Panc1 (cell line): ENCODE measurements at regions not wholly inside any gene's neighbourhood (a gene's known extent, or its start where the extent isn't known, plus 50 kb on each side); places are given as distances from the start of the nearest gene placed in this dataset.

Source experiments
- ATAC-seq: fragments of 200-7000 bp; cut with Tn5 transposase; 2 replicates; pipeline ENCODE4 v1.9.1; 2020; ENCODE audit warnings: mild to moderate bottlenecking, moderate library complexity
- BruUV-seq: library from RNA; stranded (reverse); fragments of 400-500 nt; replicated peaks from 2 replicates; lab custom pipeline; 2021; lab: Mats Ljungman, UMichigan
- CTCF ChIA-PET: fragments of 300-600 bp; sonication (Branson Sonifier 250); formaldehyde crosslinking; loops from one replicate; lab custom pipeline; 2022; ENCODE audit warnings: antibody characterized with exemption; lab: Charles Lee
- POLR2A ChIA-PET: fragments of 300-600 bp; sonication (Branson Sonifier 250); formaldehyde crosslinking; loops from one replicate; lab custom pipeline; 2022; ENCODE audit warnings: antibody characterized with exemption; lab: Charles Lee
- DNase-seq: peaks from one replicate; pipeline ENCODE4 v3.0.0-alpha.2; 2010; ENCODE audit warnings: low read depth, low spot score
- H3K27ac ChIP-seq: 2 replicates; pipeline ENCODE4 v1.5.1; 2011; ENCODE audit warnings: mild to moderate bottlenecking, low read length, inconsistent platforms
- H3K27me3 ChIP-seq: fragments of 200-500 bp; sonication (Bioruptor generic); 2 replicates; pipeline ENCODE4 v1.6.0; 2014; ENCODE audit warnings: low read length, inconsistent platforms; ENCODE audit not compliant: control insufficient read depth, insufficient read depth
- H3K36me3 ChIP-seq: fragments of 200-500 bp; sonication (Bioruptor generic); 2 replicates; pipeline ENCODE4 v1.5.1; 2014; ENCODE audit warnings: inconsistent platforms, mild to moderate bottlenecking, low read length, moderate library complexity; ENCODE audit not compliant: control insufficient read depth, insufficient read depth
- H3K4me1 ChIP-seq: 2 replicates; pipeline ENCODE4 v1.5.1; 2011; ENCODE audit warnings: inconsistent platforms, mild to moderate bottlenecking, low read length, moderate library complexity; ENCODE audit not compliant: control insufficient read depth, insufficient read depth
- H3K4me3 ChIP-seq, 2 experiments: 2 replicates each; pipeline ENCODE4 v1.5.1; 2011 to 2012; ENCODE audit warnings: low read depth in 2 of 2, low read length in 2 of 2, mild to moderate bottlenecking in 2 of 2, inconsistent platforms in 1 of 2, moderate library complexity in 1 of 2
- H3K9me3 ChIP-seq: fragments of 200-500 bp; sonication (Bioruptor generic); 2 replicates; pipeline ENCODE4 v1.5.1; 2014; ENCODE audit warnings: low read depth, mild to moderate bottlenecking, inconsistent platforms, low read length, moderate library complexity; ENCODE audit not compliant: control insufficient read depth, insufficient read depth
- POLR2AphosphoS5 ChIP-seq: IDR thresholded peaks from 2 replicates; pipeline ENCODE4 v1.6.1; 2012; ENCODE audit warnings: mild to moderate bottlenecking, low read depth, low read length, moderate library complexity
- SIN3A ChIP-seq: IDR thresholded peaks from 2 replicates; pipeline ENCODE4 v1.6.1; 2012; ENCODE audit warnings: low read depth, mild to moderate bottlenecking, low read length, moderate library complexity, borderline replicate concordance; ENCODE audit not compliant: insufficient read depth
- TCF7L2 ChIP-seq: IDR thresholded peaks from 2 replicates; pipeline ENCODE4 v1.6.1; 2011; ENCODE audit warnings: mild to moderate bottlenecking, low read depth, low read length, inconsistent platforms
- in situ Hi-C: cut with HindIII; loops from 2 replicates; pipeline ENCODE4 v1.10.0; 2016; ENCODE audit warnings: low sequenced_read_pairs, low pct_unique_long_range_greater_than_20kb
- intact Hi-C: fragments of 100-400 bp; cut with micrococcal nuclease; formaldehyde crosslinking; loops from one replicate; pipeline ENCODE4 v1.10.0; 2022; ENCODE audit not compliant: unreplicated experiment
- TF ChIP-seq, protein P1 (sequence below): fragments of 450-650 bp; IDR thresholded peaks from 2 replicates; pipeline ENCODE4 v1.5.1; 2017; ENCODE audit warnings: mild to moderate bottlenecking
- TF ChIP-seq, protein P2 (sequence below), 2 experiments: IDR thresholded peaks; 2 replicates each; pipeline ENCODE4 v1.6.1; 2011 to 2012; ENCODE audit warnings: low read depth in 2 of 2, control low read depth in 1 of 2, low read length in 1 of 2, mild to moderate bottlenecking in 1 of 2, moderate library complexity in 1 of 2; ENCODE audit not compliant: insufficient read depth in 1 of 2

DNA sequence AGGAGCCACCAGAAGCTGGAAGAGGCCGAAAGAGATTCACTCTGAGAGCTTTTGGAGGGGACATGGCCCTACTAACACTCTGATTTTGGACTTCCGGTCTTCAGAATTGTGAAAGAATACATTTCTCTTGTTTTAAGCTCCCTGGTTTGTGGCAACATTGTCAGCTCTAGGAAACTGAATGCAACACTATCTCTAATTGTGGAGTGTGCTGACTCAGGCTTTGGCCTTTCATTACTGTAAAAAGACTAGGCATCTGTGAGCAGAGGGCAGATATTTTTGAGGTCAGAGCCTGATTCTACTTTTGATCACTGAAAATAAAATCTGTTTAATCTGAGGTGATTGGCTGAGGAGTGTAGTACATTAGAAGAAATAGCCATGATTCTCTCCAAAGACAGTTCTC lies 185.4 kb upstream of the FAM98A start:
- H3K4me1 ChIP-seq, result no peaks in the 10 kb centered on the region
- intact Hi-C loops, result no loop called here
- H3K9me3 ChIP-seq, result no peaks in the 10 kb centered on the region
- BruUV-seq, result no TSS peak
- H3K4me3 ChIP-seq, result no peak overlapping the region
- DNase-seq (no peak), ATAC-seq (no peak)
- H3K36me3 ChIP-seq, result no peaks in the 10 kb centered on the region
- ChIA-PET CTCF (no interaction called here), POLR2A (no interaction called here)
- in situ Hi-C loops, result no loop called here
- TF ChIP-seq, protein P1, sequence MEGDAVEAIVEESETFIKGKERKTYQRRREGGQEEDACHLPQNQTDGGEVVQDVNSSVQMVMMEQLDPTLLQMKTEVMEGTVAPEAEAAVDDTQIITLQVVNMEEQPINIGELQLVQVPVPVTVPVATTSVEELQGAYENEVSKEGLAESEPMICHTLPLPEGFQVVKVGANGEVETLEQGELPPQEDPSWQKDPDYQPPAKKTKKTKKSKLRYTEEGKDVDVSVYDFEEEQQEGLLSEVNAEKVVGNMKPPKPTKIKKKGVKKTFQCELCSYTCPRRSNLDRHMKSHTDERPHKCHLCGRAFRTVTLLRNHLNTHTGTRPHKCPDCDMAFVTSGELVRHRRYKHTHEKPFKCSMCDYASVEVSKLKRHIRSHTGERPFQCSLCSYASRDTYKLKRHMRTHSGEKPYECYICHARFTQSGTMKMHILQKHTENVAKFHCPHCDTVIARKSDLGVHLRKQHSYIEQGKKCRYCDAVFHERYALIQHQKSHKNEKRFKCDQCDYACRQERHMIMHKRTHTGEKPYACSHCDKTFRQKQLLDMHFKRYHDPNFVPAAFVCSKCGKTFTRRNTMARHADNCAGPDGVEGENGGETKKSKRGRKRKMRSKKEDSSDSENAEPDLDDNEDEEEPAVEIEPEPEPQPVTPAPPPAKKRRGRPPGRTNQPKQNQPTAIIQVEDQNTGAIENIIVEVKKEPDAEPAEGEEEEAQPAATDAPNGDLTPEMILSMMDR, result no peak
- TF ChIP-seq SIN3A (no peak), POLR2AphosphoS5 (no peak), TCF7L2 (no peak)
- TF ChIP-seq, protein P2, sequence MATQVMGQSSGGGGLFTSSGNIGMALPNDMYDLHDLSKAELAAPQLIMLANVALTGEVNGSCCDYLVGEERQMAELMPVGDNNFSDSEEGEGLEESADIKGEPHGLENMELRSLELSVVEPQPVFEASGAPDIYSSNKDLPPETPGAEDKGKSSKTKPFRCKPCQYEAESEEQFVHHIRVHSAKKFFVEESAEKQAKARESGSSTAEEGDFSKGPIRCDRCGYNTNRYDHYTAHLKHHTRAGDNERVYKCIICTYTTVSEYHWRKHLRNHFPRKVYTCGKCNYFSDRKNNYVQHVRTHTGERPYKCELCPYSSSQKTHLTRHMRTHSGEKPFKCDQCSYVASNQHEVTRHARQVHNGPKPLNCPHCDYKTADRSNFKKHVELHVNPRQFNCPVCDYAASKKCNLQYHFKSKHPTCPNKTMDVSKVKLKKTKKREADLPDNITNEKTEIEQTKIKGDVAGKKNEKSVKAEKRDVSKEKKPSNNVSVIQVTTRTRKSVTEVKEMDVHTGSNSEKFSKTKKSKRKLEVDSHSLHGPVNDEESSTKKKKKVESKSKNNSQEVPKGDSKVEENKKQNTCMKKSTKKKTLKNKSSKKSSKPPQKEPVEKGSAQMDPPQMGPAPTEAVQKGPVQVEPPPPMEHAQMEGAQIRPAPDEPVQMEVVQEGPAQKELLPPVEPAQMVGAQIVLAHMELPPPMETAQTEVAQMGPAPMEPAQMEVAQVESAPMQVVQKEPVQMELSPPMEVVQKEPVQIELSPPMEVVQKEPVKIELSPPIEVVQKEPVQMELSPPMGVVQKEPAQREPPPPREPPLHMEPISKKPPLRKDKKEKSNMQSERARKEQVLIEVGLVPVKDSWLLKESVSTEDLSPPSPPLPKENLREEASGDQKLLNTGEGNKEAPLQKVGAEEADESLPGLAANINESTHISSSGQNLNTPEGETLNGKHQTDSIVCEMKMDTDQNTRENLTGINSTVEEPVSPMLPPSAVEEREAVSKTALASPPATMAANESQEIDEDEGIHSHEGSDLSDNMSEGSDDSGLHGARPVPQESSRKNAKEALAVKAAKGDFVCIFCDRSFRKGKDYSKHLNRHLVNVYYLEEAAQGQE (IDR thresholded peaks at IDR 0.05; ENCODE audit: insufficient read depth in 1 of 2, low read depth in 2 of 2, low read length in 1 of 2), result no peak
- H3K27ac ChIP-seq, result no peak overlapping the region
- H3K27me3 ChIP-seq, result no peaks in the 10 kb centered on the region

DNA sequence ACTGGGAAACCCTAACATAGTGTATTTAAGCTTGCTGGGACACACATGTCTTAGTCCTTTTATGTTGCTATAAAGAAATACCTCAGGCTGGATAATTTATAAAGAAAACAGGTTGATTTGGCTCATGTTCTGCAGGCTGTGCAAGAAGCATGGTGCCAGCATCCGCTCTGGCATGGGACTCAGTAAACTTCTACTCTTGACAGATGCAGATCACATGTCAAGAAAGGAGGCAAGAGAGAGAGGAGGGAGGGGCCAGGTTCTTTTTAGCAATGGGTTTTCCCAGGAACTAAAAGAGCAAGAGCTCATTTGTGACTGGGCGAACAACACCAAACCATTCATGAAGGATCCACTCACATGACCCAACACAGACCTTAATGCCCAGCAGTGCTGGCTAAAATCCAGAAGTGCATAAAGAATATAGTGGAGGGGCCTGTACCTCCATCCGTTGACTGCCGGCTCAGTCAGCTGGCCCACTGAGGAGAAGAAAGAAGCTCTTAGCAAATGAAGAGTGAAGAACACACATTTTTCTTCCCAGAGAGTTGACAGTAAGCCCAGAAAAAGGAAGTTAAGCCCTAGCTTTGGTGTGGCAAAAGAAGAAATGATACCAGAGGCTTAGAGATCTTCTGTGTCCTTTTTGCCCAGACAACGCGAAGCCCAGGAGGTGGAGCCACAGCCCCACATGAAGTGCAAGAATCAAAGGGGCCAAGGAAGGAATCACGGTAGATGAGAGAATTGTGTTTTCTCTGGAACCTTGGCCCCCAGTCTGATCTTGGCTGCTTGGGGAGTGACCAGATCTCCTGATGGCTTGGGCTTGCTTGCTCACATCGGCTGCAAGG lies 183.5 kb upstream of the FAM98A start:
- intact Hi-C loops, result no loop called here

More for the DNA sequence above, 183.5 kb upstream of the FAM98A start:
- ATAC-seq (no peak), DNase-seq (no peak)
- in situ Hi-C loops, result no loop called here
- POLR2A ChIA-PET, result no interaction called here
- CTCF ChIA-PET, result no interaction called here
- no peaks in the 10 kb centered on the region for H3K36me3 ChIP-seq
- no TSS peak for BruUV-seq
- TF ChIP-seq TCF7L2 (no peak), SIN3A (no peak), POLR2AphosphoS5 (no peak)
- TF ChIP-seq, protein P1, result no peak
- TF ChIP-seq, protein P2 (IDR thresholded peaks at IDR 0.05; ENCODE audit: insufficient read depth in 1 of 2, low read depth in 2 of 2, low read length in 1 of 2), result no peak
- no peaks in the 10 kb centered on the region for H3K9me3 ChIP-seq
- H3K4me1 ChIP-seq, result no peaks in the 10 kb centered on the region
- no peaks in the 10 kb centered on the region for H3K27me3 ChIP-seq
- no peak overlapping the region for H3K27ac ChIP-seq
- no peak overlapping the region for H3K4me3 ChIP-seq
